Panc1 (cell line): ENCODE measurements at regions not wholly inside any gene's neighbourhood (a gene's known extent, or its start where the extent isn't known, plus 50 kb on each side); places are given as distances from the start of the nearest gene placed in this dataset.

Experiments used
- ATAC-seq: fragments of 200-7000 bp; cut with Tn5 transposase; 2 replicates; pipeline ENCODE4 v1.9.1; 2020; ENCODE audit warnings: mild to moderate bottlenecking, moderate library complexity
- BruUV-seq: library from RNA; stranded (reverse); fragments of 400-500 nt; replicated peaks from 2 replicates; lab custom pipeline; 2021; lab: Mats Ljungman, UMichigan
- CTCF ChIA-PET: fragments of 300-600 bp; sonication (Branson Sonifier 250); formaldehyde crosslinking; loops from one replicate; lab custom pipeline; 2022; ENCODE audit warnings: antibody characterized with exemption; lab: Charles Lee
- POLR2A ChIA-PET: fragments of 300-600 bp; sonication (Branson Sonifier 250); formaldehyde crosslinking; loops from one replicate; lab custom pipeline; 2022; ENCODE audit warnings: antibody characterized with exemption; lab: Charles Lee
- DNase-seq: peaks from one replicate; pipeline ENCODE4 v3.0.0-alpha.2; 2010; ENCODE audit warnings: low read depth, low spot score
- H3K27ac ChIP-seq: 2 replicates; pipeline ENCODE4 v1.5.1; 2011; ENCODE audit warnings: mild to moderate bottlenecking, low read length, inconsistent platforms
- H3K27me3 ChIP-seq: fragments of 200-500 bp; sonication (Bioruptor generic); 2 replicates; pipeline ENCODE4 v1.6.0; 2014; ENCODE audit warnings: low read length, inconsistent platforms; ENCODE audit not compliant: control insufficient read depth, insufficient read depth
- H3K36me3 ChIP-seq: fragments of 200-500 bp; sonication (Bioruptor generic); 2 replicates; pipeline ENCODE4 v1.5.1; 2014; ENCODE audit warnings: inconsistent platforms, mild to moderate bottlenecking, low read length, moderate library complexity; ENCODE audit not compliant: control insufficient read depth, insufficient read depth
- H3K4me1 ChIP-seq: 2 replicates; pipeline ENCODE4 v1.5.1; 2011; ENCODE audit warnings: inconsistent platforms, mild to moderate bottlenecking, low read length, moderate library complexity; ENCODE audit not compliant: control insufficient read depth, insufficient read depth
- H3K4me3 ChIP-seq, 2 experiments: 2 replicates each; pipeline ENCODE4 v1.5.1; 2011 to 2012; ENCODE audit warnings: low read depth in 2 of 2, low read length in 2 of 2, mild to moderate bottlenecking in 2 of 2, inconsistent platforms in 1 of 2, moderate library complexity in 1 of 2
- H3K9me3 ChIP-seq: fragments of 200-500 bp; sonication (Bioruptor generic); 2 replicates; pipeline ENCODE4 v1.5.1; 2014; ENCODE audit warnings: low read depth, mild to moderate bottlenecking, inconsistent platforms, low read length, moderate library complexity; ENCODE audit not compliant: control insufficient read depth, insufficient read depth
- POLR2AphosphoS5 ChIP-seq: IDR thresholded peaks from 2 replicates; pipeline ENCODE4 v1.6.1; 2012; ENCODE audit warnings: mild to moderate bottlenecking, low read depth, low read length, moderate library complexity
- SIN3A ChIP-seq: IDR thresholded peaks from 2 replicates; pipeline ENCODE4 v1.6.1; 2012; ENCODE audit warnings: low read depth, mild to moderate bottlenecking, low read length, moderate library complexity, borderline replicate concordance; ENCODE audit not compliant: insufficient read depth
- TCF7L2 ChIP-seq: IDR thresholded peaks from 2 replicates; pipeline ENCODE4 v1.6.1; 2011; ENCODE audit warnings: mild to moderate bottlenecking, low read depth, low read length, inconsistent platforms
- in situ Hi-C: cut with HindIII; loops from 2 replicates; pipeline ENCODE4 v1.10.0; 2016; ENCODE audit warnings: low sequenced_read_pairs, low pct_unique_long_range_greater_than_20kb
- intact Hi-C: fragments of 100-400 bp; cut with micrococcal nuclease; formaldehyde crosslinking; loops from one replicate; pipeline ENCODE4 v1.10.0; 2022; ENCODE audit not compliant: unreplicated experiment
- TF ChIP-seq, protein P1 (sequence below): fragments of 450-650 bp; IDR thresholded peaks from 2 replicates; pipeline ENCODE4 v1.5.1; 2017; ENCODE audit warnings: mild to moderate bottlenecking
- TF ChIP-seq, protein P2 (sequence below), 2 experiments: IDR thresholded peaks; 2 replicates each; pipeline ENCODE4 v1.6.1; 2011 to 2012; ENCODE audit warnings: low read depth in 2 of 2, control low read depth in 1 of 2, low read length in 1 of 2, mild to moderate bottlenecking in 1 of 2, moderate library complexity in 1 of 2; ENCODE audit not compliant: insufficient read depth in 1 of 2

DNA sequence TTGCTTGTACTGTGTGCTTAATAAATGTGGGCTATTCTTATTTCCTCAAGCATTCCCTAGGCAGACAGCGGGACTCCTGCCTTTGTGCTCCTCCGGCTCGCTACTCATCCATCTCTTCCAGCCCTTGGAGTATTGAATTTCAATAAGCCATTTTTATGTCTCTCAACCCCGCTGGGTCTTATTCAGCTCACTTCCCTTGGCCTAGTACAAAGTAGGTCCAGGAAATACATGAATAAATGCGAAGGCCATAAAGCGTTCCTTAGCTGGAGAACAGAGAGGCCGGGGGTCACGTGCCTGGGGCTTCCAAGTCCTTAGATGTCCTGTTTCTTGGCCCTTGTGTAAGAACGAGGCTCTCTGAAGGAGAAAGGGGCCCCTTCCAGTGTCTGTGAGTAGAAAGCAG is 236.7 kb upstream of the ASIC2 start:
- TF ChIP-seq, protein P1, sequence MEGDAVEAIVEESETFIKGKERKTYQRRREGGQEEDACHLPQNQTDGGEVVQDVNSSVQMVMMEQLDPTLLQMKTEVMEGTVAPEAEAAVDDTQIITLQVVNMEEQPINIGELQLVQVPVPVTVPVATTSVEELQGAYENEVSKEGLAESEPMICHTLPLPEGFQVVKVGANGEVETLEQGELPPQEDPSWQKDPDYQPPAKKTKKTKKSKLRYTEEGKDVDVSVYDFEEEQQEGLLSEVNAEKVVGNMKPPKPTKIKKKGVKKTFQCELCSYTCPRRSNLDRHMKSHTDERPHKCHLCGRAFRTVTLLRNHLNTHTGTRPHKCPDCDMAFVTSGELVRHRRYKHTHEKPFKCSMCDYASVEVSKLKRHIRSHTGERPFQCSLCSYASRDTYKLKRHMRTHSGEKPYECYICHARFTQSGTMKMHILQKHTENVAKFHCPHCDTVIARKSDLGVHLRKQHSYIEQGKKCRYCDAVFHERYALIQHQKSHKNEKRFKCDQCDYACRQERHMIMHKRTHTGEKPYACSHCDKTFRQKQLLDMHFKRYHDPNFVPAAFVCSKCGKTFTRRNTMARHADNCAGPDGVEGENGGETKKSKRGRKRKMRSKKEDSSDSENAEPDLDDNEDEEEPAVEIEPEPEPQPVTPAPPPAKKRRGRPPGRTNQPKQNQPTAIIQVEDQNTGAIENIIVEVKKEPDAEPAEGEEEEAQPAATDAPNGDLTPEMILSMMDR, result no peak
- TF ChIP-seq TCF7L2 (no peak), POLR2AphosphoS5 (no peak), SIN3A (no peak)
- TF ChIP-seq, protein P2, sequence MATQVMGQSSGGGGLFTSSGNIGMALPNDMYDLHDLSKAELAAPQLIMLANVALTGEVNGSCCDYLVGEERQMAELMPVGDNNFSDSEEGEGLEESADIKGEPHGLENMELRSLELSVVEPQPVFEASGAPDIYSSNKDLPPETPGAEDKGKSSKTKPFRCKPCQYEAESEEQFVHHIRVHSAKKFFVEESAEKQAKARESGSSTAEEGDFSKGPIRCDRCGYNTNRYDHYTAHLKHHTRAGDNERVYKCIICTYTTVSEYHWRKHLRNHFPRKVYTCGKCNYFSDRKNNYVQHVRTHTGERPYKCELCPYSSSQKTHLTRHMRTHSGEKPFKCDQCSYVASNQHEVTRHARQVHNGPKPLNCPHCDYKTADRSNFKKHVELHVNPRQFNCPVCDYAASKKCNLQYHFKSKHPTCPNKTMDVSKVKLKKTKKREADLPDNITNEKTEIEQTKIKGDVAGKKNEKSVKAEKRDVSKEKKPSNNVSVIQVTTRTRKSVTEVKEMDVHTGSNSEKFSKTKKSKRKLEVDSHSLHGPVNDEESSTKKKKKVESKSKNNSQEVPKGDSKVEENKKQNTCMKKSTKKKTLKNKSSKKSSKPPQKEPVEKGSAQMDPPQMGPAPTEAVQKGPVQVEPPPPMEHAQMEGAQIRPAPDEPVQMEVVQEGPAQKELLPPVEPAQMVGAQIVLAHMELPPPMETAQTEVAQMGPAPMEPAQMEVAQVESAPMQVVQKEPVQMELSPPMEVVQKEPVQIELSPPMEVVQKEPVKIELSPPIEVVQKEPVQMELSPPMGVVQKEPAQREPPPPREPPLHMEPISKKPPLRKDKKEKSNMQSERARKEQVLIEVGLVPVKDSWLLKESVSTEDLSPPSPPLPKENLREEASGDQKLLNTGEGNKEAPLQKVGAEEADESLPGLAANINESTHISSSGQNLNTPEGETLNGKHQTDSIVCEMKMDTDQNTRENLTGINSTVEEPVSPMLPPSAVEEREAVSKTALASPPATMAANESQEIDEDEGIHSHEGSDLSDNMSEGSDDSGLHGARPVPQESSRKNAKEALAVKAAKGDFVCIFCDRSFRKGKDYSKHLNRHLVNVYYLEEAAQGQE (IDR thresholded peaks at IDR 0.05; ENCODE audit: insufficient read depth in 1 of 2, low read depth in 2 of 2, low read length in 1 of 2), result no peak
- POLR2A ChIA-PET, result no interaction called here
- intact Hi-C loops, result loop anchor here (10.0 kb wide), 2 partner anchors 235 to 505 kb away; partner anchors contain the start of gene ASIC2
- ATAC-seq (no peak), DNase-seq (no peak)
- no peak overlapping the region for H3K27ac ChIP-seq
- H3K27me3 ChIP-seq, result peaks cover 11% of the 10 kb centered on the region; the same call in 1 of the 2 replicates
- CTCF ChIA-PET, result interaction anchor here (0.9 kb wide), 1 partner anchor 10 kb away, joined by 4 read pairs; no protein-coding TSS in a partner anchor
- H3K4me3 ChIP-seq, result no peak overlapping the region
- H3K9me3 ChIP-seq, result no peaks in the 10 kb centered on the region
- no TSS peak for BruUV-seq
- no peaks in the 10 kb centered on the region for H3K4me1 ChIP-seq
- in situ Hi-C loops, result no loop called here
- H3K36me3 ChIP-seq, result no peaks in the 10 kb centered on the region

DNA sequence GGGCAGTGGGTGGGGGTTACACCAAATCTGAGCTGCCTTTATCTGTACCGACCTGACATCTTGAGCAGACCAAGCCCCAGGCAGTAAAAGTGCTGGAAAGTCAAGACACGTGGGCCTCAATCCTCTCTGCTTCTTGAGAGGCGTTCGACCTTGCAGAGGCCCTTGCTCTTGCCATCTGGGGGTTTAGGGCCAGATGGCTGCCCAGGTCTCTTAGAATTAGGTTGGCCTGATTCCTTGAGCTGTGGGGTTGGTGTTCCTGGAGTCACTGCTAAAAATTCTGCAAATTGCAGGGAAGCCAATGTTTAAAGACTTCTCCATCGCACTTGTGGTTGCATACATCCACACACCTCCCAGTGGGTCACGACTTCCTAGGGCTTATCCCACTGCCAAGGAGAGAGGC is 238.2 kb upstream of the ASIC2 start:
- Histone ChIP-seq H3K9me3 (no peaks in the 10 kb centered on the region), H3K4me1 (no peaks in the 10 kb centered on the region), H3K27ac (no peak overlapping the region), H3K4me3 (no peak overlapping the region), H3K36me3 (no peaks in the 10 kb centered on the region), H3K27me3 (peaks cover 16% of the 10 kb centered on the region; the same call in 1 of the 2 replicates)
- ChIA-PET POLR2A (no interaction called here), CTCF (no interaction called here)
- ATAC-seq, result no peak
- TF ChIP-seq POLR2AphosphoS5 (no peak), TCF7L2 (no peak), SIN3A (no peak)
- TF ChIP-seq, protein P2 (IDR thresholded peaks at IDR 0.05; ENCODE audit: insufficient read depth in 1 of 2, low read depth in 2 of 2, low read length in 1 of 2), result no peak
- DNase-seq, result no peak
- intact Hi-C loops, result no loop called here
- in situ Hi-C loops, result no loop called here
- BruUV-seq, result no TSS peak
